Stimulated activated CD4-positive, alpha-beta T cell treated with anti-CD3 and anti-CD28 coated beads, Interleukin-12 subunit alpha, Interleukin-12 subunit beta, amount 100 ng/mL, for 4 hours (primary cell): ENCODE measurements at regions not wholly inside any gene's neighbourhood (a gene's known extent, or its start where the extent isn't known, plus 50 kb on each side); places are given as distances from the start of the nearest gene placed in this dataset.

Source experiments
- DNase-seq: peaks from one replicate; pipeline ENCODE4 v3.0.0-alpha.2; 2020

GRCh38 chr1:186550832-186551231, 89.9 kb upstream of the PDC start:
- DNase-seq, result no peak

GRCh38 chr1:186541003-186541402, 80.1 kb upstream of the PDC start:
- no peak for DNase-seq

GRCh38 chr1:186540521-186540920, 79.6 kb upstream of the PDC start:
- DNase-seq, result no peak

- no peak for DNase-seq
Observed at GRCh38 chr1:186536273-186536890, 75.5 kb upstream of the PDC start.

- no peak for DNase-seq
Observed at GRCh38 chr1:186535388-186536133, 74.6 kb upstream of the PDC start.

- DNase-seq, result no peak
Observed at GRCh38 chr1:186534401-186534800, 73.5 kb upstream of the PDC start.

- DNase-seq, result no peak
Observed at GRCh38 chr1:186532466-186532865, 71.6 kb upstream of the PDC start.

GRCh38 chr1:186531561-186532165, 70.7 kb upstream of the PDC start:
- no peak for DNase-seq

GRCh38 chr1:186530109-186530508, 69.2 kb upstream of the PDC start:
- no peak for DNase-seq

- no peak for DNase-seq
Observed at GRCh38 chr1:186519982-186520381, 59.1 kb upstream of the PDC start.

- DNase-seq, result no peak
Observed at GRCh38 chr1:186518822-186519381, 58.0 kb upstream of the PDC start.

- no peak for DNase-seq
Observed at GRCh38 chr1:186518395-186518794, 57.5 kb upstream of the PDC start.

- DNase-seq, result no peak
Observed at GRCh38 chr1:186514367-186514766, 53.5 kb upstream of the PDC start.

- DNase-seq, result no peak
Observed at GRCh38 chr1:186513526-186513925, 52.6 kb upstream of the PDC start.

- no peak for DNase-seq
Observed at GRCh38 chr1:186512698-186513457, 52.0 kb upstream of the PDC start.

- DNase-seq, result no peak
Observed at GRCh38 chr1:186511761-186512637, 51.1 kb upstream of the PDC start.
